Cardiac muscle cell (in vitro differentiated cells and primary cell): ENCODE measurements at regions not wholly inside any gene's neighbourhood (a gene's known extent, or its start where the extent isn't known, plus 50 kb on each side); places are given as distances from the start of the nearest gene placed in this dataset.

Experiments
- DNase-seq, 2 donors: peaks; one replicate each; pipeline versions ENCODE4 v3.0.0 to v3.0.0-alpha.2; 2010 to 2017; ENCODE audit warnings: low read depth in 1 of 2, low spot score in 1 of 2
- H3K27ac ChIP-seq: fragments of 200-600 bp; sonication (generic); 2 replicates; pipeline ENCODE4 v1.5.1; 2016
- H3K27me3 ChIP-seq: fragments of 200-600 bp; sonication (generic); 2 replicates; pipeline ENCODE4 v1.6.0; 2016; ENCODE audit warnings: control low read depth
- H3K36me3 ChIP-seq: fragments of 200-600 bp; sonication (generic); 2 replicates; pipeline ENCODE4 v1.5.1; 2016; ENCODE audit warnings: control low read depth
- H3K4me1 ChIP-seq: fragments of 200-600 bp; sonication (generic); 2 replicates; pipeline ENCODE4 v1.8.1; 2017; ENCODE audit warnings: low read depth, mild to moderate bottlenecking, mixed run types
- H3K4me3 ChIP-seq: fragments of 200-600 bp; sonication (generic); 2 replicates; pipeline ENCODE4 v1.5.1; 2016; ENCODE audit warnings: mild to moderate bottlenecking
- H3K9me3 ChIP-seq: fragments of 200-600 bp; sonication (generic); 2 replicates; pipeline ENCODE4 v1.5.1; 2017; ENCODE audit warnings: low read depth, mild to moderate bottlenecking, control low read depth
- CTCF ChIP-seq: IDR thresholded peaks from 2 replicates; pipeline ENCODE4 v1.5.1; 2012; ENCODE audit warnings: low read depth, mild to moderate bottlenecking, low read length

- Histone ChIP-seq H3K4me1 (peaks cover 19% of the 10 kb centered on the region), H3K27me3 (no peaks in the 10 kb centered on the region), H3K27ac (no peak overlapping the region), H3K36me3 (no peaks in the 10 kb centered on the region), H3K4me3 (no peak overlapping the region), H3K9me3 (no peaks in the 10 kb centered on the region)
- DNase-seq: no peak
- TF ChIP-seq CTCF: no peak
Measured at GRCh38 chr17:77361986-77362620, 221.3 kb downstream of the SEC14L1 start.

- H3K27me3 ChIP-seq: no peaks in the 10 kb centered on the region
- H3K36me3 ChIP-seq: no peaks in the 10 kb centered on the region
- peak in 1 of 2 donors; percentile 59 for DNase-seq
- H3K9me3 ChIP-seq: no peaks in the 10 kb centered on the region
- no peak for TF ChIP-seq CTCF
- no peak overlapping the region for H3K4me3 ChIP-seq
- H3K27ac ChIP-seq: no peak overlapping the region
- peaks cover 17% of the 10 kb centered on the region for H3K4me1 ChIP-seq
Measured at GRCh38 chr17:77363821-77364361, 223.1 kb downstream of the SEC14L1 start.

- Histone ChIP-seq H3K4me3 (no peak overlapping the region), H3K27me3 (no peaks in the 10 kb centered on the region), H3K4me1 (peaks cover 12% of the 10 kb centered on the region), H3K27ac (no peak overlapping the region), H3K9me3 (no peaks in the 10 kb centered on the region), H3K36me3 (no peaks in the 10 kb centered on the region)
- TF ChIP-seq CTCF: no peak
- DNase-seq: no peak
Measured at GRCh38 chr17:77364381-77364911, 223.7 kb downstream of the SEC14L1 start.

GRCh38 chr17:77364941-77365583 is 224.3 kb downstream of the SEC14L1 start:
- no peak for TF ChIP-seq CTCF
- H3K27me3 ChIP-seq: no peaks in the 10 kb centered on the region
- H3K4me1 ChIP-seq: peaks cover 8% of the 10 kb centered on the region
- no peak overlapping the region for H3K4me3 ChIP-seq
- H3K36me3 ChIP-seq: no peaks in the 10 kb centered on the region
- H3K27ac ChIP-seq: no peak overlapping the region
- no peak for DNase-seq
- H3K9me3 ChIP-seq: no peaks in the 10 kb centered on the region

GRCh38 chr17:77365584-77366186 is 224.9 kb downstream of the SEC14L1 start:
- no peak for TF ChIP-seq CTCF
- H3K4me3 ChIP-seq: no peak overlapping the region
- H3K4me1 ChIP-seq: peaks cover 8% of the 10 kb centered on the region
- no peaks in the 10 kb centered on the region for H3K9me3 ChIP-seq
- no peak overlapping the region for H3K27ac ChIP-seq
- H3K27me3 ChIP-seq: no peaks in the 10 kb centered on the region
- H3K36me3 ChIP-seq: no peaks in the 10 kb centered on the region
- DNase-seq: peak in 1 of 2 donors; percentile 84
